ENCODE measurements at regions not wholly inside any gene's neighbourhood (a gene's known extent, or its start where the extent isn't known, plus 50 kb on each side); places are given as distances from the start of the nearest gene placed in this dataset.
"Not testable (repeated sequence)": the region's sequence is repeated elsewhere in the genome, so short reads cannot be mapped to it uniquely, and the experiment has no call there.

DNA sequence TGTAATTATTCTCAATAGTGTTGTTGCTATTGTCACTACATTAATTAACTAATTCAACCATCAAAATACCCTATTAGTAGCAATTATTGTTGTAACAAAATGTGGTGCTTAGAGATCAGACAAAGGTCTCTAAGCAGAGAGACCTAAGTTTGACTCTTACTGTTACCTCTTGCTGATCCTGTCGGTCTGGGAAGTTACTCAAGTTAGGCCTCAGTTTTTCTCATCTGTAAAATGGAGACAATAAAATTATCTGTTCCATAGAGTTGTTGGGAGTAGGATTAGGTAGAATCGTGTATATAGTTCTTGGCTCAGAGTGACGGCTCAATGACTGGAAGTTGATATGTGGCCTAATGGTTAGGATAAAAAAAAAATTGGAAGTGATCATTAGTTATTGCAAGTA is 69.8 kb upstream of the ARL8B start:
- Histone ChIP-seq H3K4me3 (ENCODE audit: low read length) (no peak overlapping the region), H3K36me3 (ENCODE audit: control insufficient read depth, insufficient read depth, low read length) (no peaks in the 10 kb centered on the region), H3K27me3 (ENCODE audit: control insufficient read depth, insufficient read depth, low read length, poor library complexity, severe bottlenecking) (no peaks in the 10 kb centered on the region), H3K9ac (ENCODE audit: extremely low read depth, low read length, poor library complexity, severe bottlenecking) (no peak overlapping the region), H3K27ac (ENCODE audit: low read depth, low read length) (no peak overlapping the region), H3K4me1 (ENCODE audit: control insufficient read depth, insufficient read depth, low read length) (no peaks in the 10 kb centered on the region), H3K9me3 (ENCODE audit: control insufficient read depth, low read length) (no peaks in the 10 kb centered on the region)
- TF ChIP-seq, protein P1, sequence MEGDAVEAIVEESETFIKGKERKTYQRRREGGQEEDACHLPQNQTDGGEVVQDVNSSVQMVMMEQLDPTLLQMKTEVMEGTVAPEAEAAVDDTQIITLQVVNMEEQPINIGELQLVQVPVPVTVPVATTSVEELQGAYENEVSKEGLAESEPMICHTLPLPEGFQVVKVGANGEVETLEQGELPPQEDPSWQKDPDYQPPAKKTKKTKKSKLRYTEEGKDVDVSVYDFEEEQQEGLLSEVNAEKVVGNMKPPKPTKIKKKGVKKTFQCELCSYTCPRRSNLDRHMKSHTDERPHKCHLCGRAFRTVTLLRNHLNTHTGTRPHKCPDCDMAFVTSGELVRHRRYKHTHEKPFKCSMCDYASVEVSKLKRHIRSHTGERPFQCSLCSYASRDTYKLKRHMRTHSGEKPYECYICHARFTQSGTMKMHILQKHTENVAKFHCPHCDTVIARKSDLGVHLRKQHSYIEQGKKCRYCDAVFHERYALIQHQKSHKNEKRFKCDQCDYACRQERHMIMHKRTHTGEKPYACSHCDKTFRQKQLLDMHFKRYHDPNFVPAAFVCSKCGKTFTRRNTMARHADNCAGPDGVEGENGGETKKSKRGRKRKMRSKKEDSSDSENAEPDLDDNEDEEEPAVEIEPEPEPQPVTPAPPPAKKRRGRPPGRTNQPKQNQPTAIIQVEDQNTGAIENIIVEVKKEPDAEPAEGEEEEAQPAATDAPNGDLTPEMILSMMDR (conservative IDR thresholded peaks at IDR 0.05): no peak
- Mint-ChIP-seq H3K27ac (no peak overlapping the region), H3K36me3 (ENCODE audit: low read depth) (no peaks in the 10 kb centered on the region), H3K4me1 (no peaks in the 10 kb centered on the region), H3K27me3 (ENCODE audit: insufficient read depth) (no peaks in the 10 kb centered on the region), H3K4me3 (no peak overlapping the region), H3K9me3 (peaks cover 4% of the 10 kb centered on the region)
- DNase-seq: no peak
- WGBS, 2 experiments (ENCODE audit: insufficient coverage in 1 of 2, insufficient read length in 1 of 2): 93 to 96% methylated on average over 2 to 3 of the region's 3 CpGs

DNA sequence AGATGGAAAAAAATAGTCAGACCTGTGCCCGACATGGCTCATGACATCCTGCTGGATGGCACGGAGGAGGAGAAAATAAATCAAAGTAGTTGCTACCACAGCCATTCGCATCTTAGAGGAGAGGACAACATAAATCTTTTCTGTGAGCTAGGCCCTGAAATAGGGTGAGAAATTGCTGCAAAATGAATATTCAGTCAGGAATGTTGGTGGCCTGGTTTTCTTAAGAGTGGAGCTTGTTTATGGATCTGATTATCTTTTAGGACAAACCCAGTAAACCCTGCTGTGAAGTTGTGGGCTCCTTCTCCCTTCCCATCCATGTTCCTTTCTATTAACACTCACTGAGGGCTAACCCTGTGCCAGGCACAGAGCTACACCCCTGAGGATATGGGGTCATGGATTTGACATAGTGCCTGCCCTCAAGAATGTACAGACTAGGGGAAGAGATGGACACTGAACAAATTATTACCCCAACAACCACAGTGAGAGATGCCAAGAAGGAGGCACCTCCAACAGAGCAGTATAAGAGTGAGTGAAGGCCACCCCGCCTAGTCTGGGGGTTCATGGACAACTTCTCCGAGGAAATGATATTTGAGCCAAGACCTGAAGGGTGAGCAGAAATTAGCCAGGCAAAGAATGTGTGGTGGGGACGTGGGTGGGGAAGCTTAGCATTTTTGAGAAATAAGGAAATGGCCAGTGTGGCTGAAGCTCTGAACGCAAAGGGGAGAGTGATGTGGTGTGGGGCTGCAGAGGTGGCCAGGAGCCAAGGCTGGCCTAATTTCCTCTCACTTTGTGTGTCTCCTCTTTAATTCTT is 68.9 kb upstream of the ARL8B start:
- no peak overlapping the region for H3K27ac Mint-ChIP-seq
- no peaks in the 10 kb centered on the region for H3K27me3 Mint-ChIP-seq (ENCODE audit: insufficient read depth)
- H3K27ac ChIP-seq (ENCODE audit: low read depth, low read length): no peak overlapping the region

DNA sequence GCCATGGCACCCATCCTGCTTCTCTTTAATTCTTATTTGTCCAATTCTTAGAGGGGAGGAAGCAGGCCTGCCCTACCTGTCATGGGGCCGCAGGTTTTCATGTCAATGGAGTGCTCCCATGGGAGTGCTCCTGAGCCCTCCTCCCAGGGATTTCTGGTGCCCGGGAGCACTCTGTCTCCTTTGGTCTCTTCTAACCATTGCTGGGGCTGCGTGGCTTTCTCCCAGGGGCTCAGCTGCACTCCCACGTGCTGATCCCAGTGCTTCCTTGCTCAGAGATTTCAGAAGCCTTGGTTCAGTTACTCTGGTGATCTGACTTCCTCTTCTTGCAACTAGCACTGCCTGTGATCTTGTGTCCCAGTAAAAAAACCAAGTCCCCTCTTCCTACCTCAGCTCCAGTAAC is 68.0 kb upstream of the ARL8B start:
- Histone ChIP-seq H3K27me3 (ENCODE audit: control insufficient read depth, insufficient read depth, low read length, poor library complexity, severe bottlenecking) (no peaks in the 10 kb centered on the region), H3K27ac (ENCODE audit: low read depth, low read length) (no peak overlapping the region), H3K9ac (ENCODE audit: extremely low read depth, low read length, poor library complexity, severe bottlenecking) (no peak overlapping the region), H3K4me3 (ENCODE audit: low read length) (no peak overlapping the region), H3K4me1 (ENCODE audit: control insufficient read depth, insufficient read depth, low read length) (no peaks in the 10 kb centered on the region), H3K36me3 (ENCODE audit: control insufficient read depth, insufficient read depth, low read length) (no peaks in the 10 kb centered on the region), H3K9me3 (ENCODE audit: control insufficient read depth, low read length) (no peaks in the 10 kb centered on the region)
- H3K27me3 Mint-ChIP-seq (ENCODE audit: insufficient read depth): no peaks in the 10 kb centered on the region
- H3K27ac Mint-ChIP-seq: no peak overlapping the region
- DNase-seq: no peak
- 87 to 93% methylated on average over 3 to 4 of the region's 4 CpGs for WGBS, 2 experiments (ENCODE audit: insufficient coverage in 1 of 2, insufficient read length in 1 of 2)
- no peak overlapping the region for H3K4me3 Mint-ChIP-seq
- no peaks in the 10 kb centered on the region for H3K9me3 Mint-ChIP-seq
- no peaks in the 10 kb centered on the region for H3K4me1 Mint-ChIP-seq
- no peaks in the 10 kb centered on the region for H3K36me3 Mint-ChIP-seq (ENCODE audit: low read depth)
- TF ChIP-seq, protein P1 (conservative IDR thresholded peaks at IDR 0.05): no peak

More for the DNA sequence above, 68.9 kb upstream of the ARL8B start:
- Histone ChIP-seq H3K36me3 (ENCODE audit: control insufficient read depth, insufficient read depth, low read length) (no peaks in the 10 kb centered on the region), H3K27me3 (ENCODE audit: control insufficient read depth, insufficient read depth, low read length, poor library complexity, severe bottlenecking) (no peaks in the 10 kb centered on the region), H3K9me3 (ENCODE audit: control insufficient read depth, low read length) (no peaks in the 10 kb centered on the region), H3K9ac (ENCODE audit: extremely low read depth, low read length, poor library complexity, severe bottlenecking) (no peak overlapping the region), H3K4me1 (ENCODE audit: control insufficient read depth, insufficient read depth, low read length) (no peaks in the 10 kb centered on the region), H3K4me3 (ENCODE audit: low read length) (no peak overlapping the region)
- no peaks in the 10 kb centered on the region for H3K36me3 Mint-ChIP-seq (ENCODE audit: low read depth)
- no peak overlapping the region for H3K4me3 Mint-ChIP-seq
- 92 to 95% methylated on average over 5 to 7 of the region's 7 CpGs for WGBS, 2 experiments (ENCODE audit: insufficient coverage in 1 of 2, insufficient read length in 1 of 2)
- H3K9me3 Mint-ChIP-seq: peaks cover 1% of the 10 kb centered on the region
- no peak for DNase-seq
- TF ChIP-seq, protein P1 (conservative IDR thresholded peaks at IDR 0.05): no peak
- H3K4me1 Mint-ChIP-seq: no peaks in the 10 kb centered on the region

DNA sequence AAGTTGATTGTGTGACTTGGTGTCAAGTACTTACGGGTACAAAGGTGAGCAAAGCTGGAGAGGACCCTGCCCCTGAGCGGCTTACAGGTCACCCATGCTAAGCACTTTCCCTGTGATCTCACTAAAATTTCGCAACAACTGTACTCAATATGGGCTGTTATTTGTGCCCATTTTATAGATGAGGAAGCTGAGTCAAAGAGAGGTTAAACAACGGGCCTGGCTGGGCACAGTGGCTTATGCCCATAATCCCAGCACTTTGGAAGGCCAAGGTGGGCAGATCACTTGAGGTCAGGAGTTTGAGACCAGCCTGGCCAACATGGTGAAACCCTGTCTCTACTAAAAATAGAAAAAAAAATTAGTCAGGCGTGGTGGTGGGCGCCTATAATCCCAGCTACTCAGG is 67.5 kb upstream of the ARL8B start:
- H3K9me3 Mint-ChIP-seq; H3K27ac ChIP-seq (ENCODE audit: low read depth, low read length); DNase-seq; H3K9me3 ChIP-seq (ENCODE audit: control insufficient read depth, low read length); H3K27me3 Mint-ChIP-seq (ENCODE audit: insufficient read depth); H3K36me3 ChIP-seq (ENCODE audit: control insufficient read depth, insufficient read depth, low read length); H3K36me3 Mint-ChIP-seq (ENCODE audit: low read depth); H3K9ac ChIP-seq (ENCODE audit: extremely low read depth, low read length, poor library complexity, severe bottlenecking); H3K27ac Mint-ChIP-seq; H3K4me3 ChIP-seq (ENCODE audit: low read length); H3K4me1 ChIP-seq (ENCODE audit: control insufficient read depth, insufficient read depth, low read length); H3K27me3 ChIP-seq (ENCODE audit: control insufficient read depth, insufficient read depth, low read length, poor library complexity, severe bottlenecking); H3K4me1 Mint-ChIP-seq; H3K4me3 Mint-ChIP-seq: not testable (repeated sequence)
- 64 to 67% methylated on average over 5 to 6 of the region's 6 CpGs for WGBS, 2 experiments (ENCODE audit: insufficient coverage in 1 of 2, insufficient read length in 1 of 2)

All from endodermal cell (in vitro differentiated cells).